ENCODE measurements at regions not wholly inside any gene's neighbourhood (a gene's known extent, or its start where the extent isn't known, plus 50 kb on each side); places are given as distances from the start of the nearest gene placed in this dataset.

GRCh38 chr21:21631961-21632360, 633.8 kb downstream of the NCAM2 start (continued):
- TF ChIP-seq CHD2 (IDR thresholded peaks at IDR 0.05; ENCODE audit: low read length) (no peak), JUN (IDR thresholded peaks at IDR 0.05; ENCODE audit: low read depth, low read length) (no peak), SP2 (IDR thresholded peaks at IDR 0.05; ENCODE audit: low read length) (no peak), TAF1 (IDR thresholded peaks at IDR 0.05; ENCODE audit: low read depth, low read length) (no peak), SIN3A (conservative IDR thresholded peaks at IDR 0.05 in 1 of 2, IDR thresholded peaks at IDR 0.05 in 1 of 2; ENCODE audit: low read depth in 1 of 2, low read length in 2 of 2) (no peak)

Data from H1 (cell line).